Lung (tissue), 11 donors: ENCODE measurements at regions not wholly inside any gene's neighbourhood (a gene's known extent, or its start where the extent isn't known, plus 50 kb on each side); places are given as distances from the start of the nearest gene placed in this dataset.
A peak's percentile ranks its signal among the peaks of the same experiment; 100 is the strongest.

Experiments used
- ATAC-seq: fragments of 200-7000 bp; cut with Tn5 transposase; one replicate; pipeline ENCODE4 v1.9.1; 2020; ENCODE audit warnings: moderate number of reproducible peaks; ENCODE audit not compliant: insufficient read depth, low FRiP score
- DNase-seq, 3 donors: peaks; one replicate each; pipeline ENCODE4 v3.0.0-alpha.2; 2013 to 2017
- H3K27ac ChIP-seq, 2 donors: one replicate each; pipeline ENCODE4 v1.5.1; 2013; ENCODE audit warnings: mild to moderate bottlenecking in 2 of 2, moderate library complexity in 2 of 2, control low read depth in 1 of 2, inconsistent platforms in 1 of 2, low read depth in 1 of 2, low read length in 1 of 2
- H3K27me3 ChIP-seq, 3 donors: one replicate each; pipeline ENCODE4 v1.5.1; 2013; ENCODE audit warnings: low read length in 2 of 3; ENCODE audit not compliant: control insufficient read depth in 3 of 3, insufficient read depth in 3 of 3
- H3K36me3 ChIP-seq, 4 donors: one replicate each; pipeline ENCODE4 v1.5.1; 2013; ENCODE audit warnings: low read length in 4 of 4, mild to moderate bottlenecking in 1 of 4, moderate library complexity in 1 of 4; ENCODE audit not compliant: control insufficient read depth in 4 of 4, insufficient read depth in 4 of 4
- H3K4me1 ChIP-seq, 5 donors: one replicate each; pipeline ENCODE4 v1.5.1; 2013; ENCODE audit warnings: low read length in 5 of 5, mild to moderate bottlenecking in 2 of 5, moderate library complexity in 1 of 5; ENCODE audit not compliant: control insufficient read depth in 5 of 5, insufficient read depth in 5 of 5
- H3K4me3 ChIP-seq: one replicate; pipeline ENCODE4 v1.5.1; 2013; ENCODE audit warnings: mild to moderate bottlenecking, control low read depth, moderate library complexity
- H3K9ac ChIP-seq, 2 donors: one replicate each; pipeline ENCODE4 v1.5.1; 2013; ENCODE audit warnings: low read length in 2 of 2, control low read depth in 1 of 2; ENCODE audit not compliant: insufficient read depth in 1 of 2
- H3K9me3 ChIP-seq, 4 donors: one replicate each; pipeline ENCODE4 v1.5.1; 2013; ENCODE audit warnings: low read length in 3 of 4, mild to moderate bottlenecking in 1 of 4, moderate library complexity in 1 of 4; ENCODE audit not compliant: control insufficient read depth in 4 of 4, insufficient read depth in 3 of 4
- CTCF ChIP-seq: IDR thresholded peaks from 2 replicates; pipeline ENCODE4 v1.5.1; 2012; ENCODE audit warnings: mild to moderate bottlenecking; ENCODE audit errors: control extremely low read depth, extremely low read depth
- WGBS, 2 donors: extraction: QIAGEN DNeasy Blood & Tissue Kit; methylation state at CpG; one replicate each; pipeline ENCODE4 v1.1.7; 2013; 5-methylcytosine and 5-hydroxymethylcytosine counted together
- donor health status: control.
- donor health status: control.
- donor health status: Bipolar disorder and iron deficiency.
- donor health status: healthy.
- donor health status: DM: yes; HTN: yes; CAD: no.

GRCh38 chr15:57767481-57767880 is 61.0 kb downstream of the POLR2M start:
- H3K27ac ChIP-seq, result no peak overlapping the region
- TF ChIP-seq CTCF, result no peak
- ATAC-seq (no peak), DNase-seq (no peak)
- H3K4me1 ChIP-seq, result peaks cover 0 to 3% (median 0%) of the 10 kb centered on the region in 5 donors
- H3K27me3 ChIP-seq, result no peaks in the 10 kb centered on the region
- 61 to 77% methylated on average over 2 of the region's 2 CpGs for WGBS, 2 donors
- H3K36me3 ChIP-seq, result no peaks in the 10 kb centered on the region
- H3K4me3 ChIP-seq, result no peak overlapping the region
- no peak overlapping the region for H3K9ac ChIP-seq
- no peaks in the 10 kb centered on the region for H3K9me3 ChIP-seq

DNA sequence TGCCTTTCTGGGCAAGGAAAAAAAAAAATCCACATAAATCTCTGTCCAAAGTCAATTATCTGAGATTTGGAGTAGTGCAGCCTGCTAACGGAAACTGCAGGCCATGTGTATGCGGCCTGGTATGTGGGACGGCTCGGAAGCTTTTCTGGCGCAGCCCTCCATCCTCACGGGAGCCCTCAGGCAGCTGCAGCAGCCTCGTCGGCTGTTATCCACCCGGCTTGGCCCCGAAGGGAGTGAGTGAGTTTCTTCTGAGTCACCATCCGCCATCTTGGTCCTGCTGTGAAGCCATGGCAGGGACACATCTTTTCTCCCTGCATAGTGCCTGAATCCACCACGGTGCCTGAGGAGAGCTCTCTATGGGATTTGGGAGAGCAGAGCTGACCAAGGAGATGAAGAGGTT is 62.8 kb downstream of the POLR2M start:
- Histone ChIP-seq H3K4me3 (no peak overlapping the region), H3K9ac (no peak overlapping the region), H3K9me3 (no peaks in the 10 kb centered on the region), H3K27ac (no peak overlapping the region), H3K36me3 (no peaks in the 10 kb centered on the region), H3K4me1 (peaks cover 0 to 3% (median 0%) of the 10 kb centered on the region in 5 donors), H3K27me3 (no peaks in the 10 kb centered on the region)
- no peak for TF ChIP-seq CTCF
- WGBS, 2 donors, result 80 to 93% methylated on average over 12 of the region's 12 CpGs
- ATAC-seq (no peak), DNase-seq (peak; percentile 37 to 69 (median 55))

GRCh38 chr15:57770495-57770894 is 64.0 kb downstream of the POLR2M start:
- Histone ChIP-seq H3K27ac (no peak overlapping the region), H3K4me3 (no peak overlapping the region), H3K9me3 (no peaks in the 10 kb centered on the region), H3K36me3 (no peaks in the 10 kb centered on the region), H3K27me3 (no peaks in the 10 kb centered on the region), H3K9ac (no peak overlapping the region), H3K4me1 (peaks cover 0 to 3% (median 0%) of the 10 kb centered on the region in 5 donors)
- ATAC-seq (no peak), DNase-seq (no peak)
- WGBS, 2 donors, result 67 to 80% methylated on average over 3 of the region's 3 CpGs
- TF ChIP-seq CTCF, result no peak
